ENCODE measurements at regions not wholly inside any gene's neighbourhood (a gene's known extent, or its start where the extent isn't known, plus 50 kb on each side); places are given as distances from the start of the nearest gene placed in this dataset.

DNA sequence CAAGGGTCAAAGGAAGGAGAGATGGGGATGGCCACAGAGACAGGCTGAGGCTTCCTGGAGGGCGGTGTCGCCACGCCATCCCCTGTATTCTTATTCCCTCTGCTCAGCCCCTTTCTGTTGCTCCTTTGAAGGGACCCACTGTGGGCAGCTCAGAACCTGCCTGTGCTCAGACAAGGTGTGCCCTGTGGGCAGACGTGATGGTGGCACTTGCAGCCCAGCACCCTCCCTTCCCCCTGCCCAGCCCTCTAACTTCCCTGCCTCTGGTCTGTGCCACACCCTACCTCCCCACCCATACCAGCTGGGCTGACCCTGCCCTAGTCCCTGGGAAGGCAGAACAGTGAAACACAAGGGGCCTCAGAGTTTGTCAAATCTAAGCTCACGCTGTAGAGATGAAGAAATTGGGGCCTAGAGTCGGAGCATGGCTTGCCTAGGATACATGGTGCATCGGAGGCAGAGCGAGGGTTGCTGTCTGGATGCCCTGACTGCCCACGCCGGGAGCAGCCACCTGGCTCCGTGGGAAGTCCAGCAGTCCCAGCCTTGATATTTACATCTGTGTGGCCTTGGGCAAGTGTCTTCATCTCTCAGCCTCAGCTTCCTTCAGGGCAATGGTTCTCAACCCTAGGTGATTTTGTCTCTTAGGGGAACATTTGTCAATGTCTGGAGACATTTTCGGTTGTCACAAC lies 68.6 kb upstream of the RUNX3 start:
- no peak for DNase-seq

DNA sequence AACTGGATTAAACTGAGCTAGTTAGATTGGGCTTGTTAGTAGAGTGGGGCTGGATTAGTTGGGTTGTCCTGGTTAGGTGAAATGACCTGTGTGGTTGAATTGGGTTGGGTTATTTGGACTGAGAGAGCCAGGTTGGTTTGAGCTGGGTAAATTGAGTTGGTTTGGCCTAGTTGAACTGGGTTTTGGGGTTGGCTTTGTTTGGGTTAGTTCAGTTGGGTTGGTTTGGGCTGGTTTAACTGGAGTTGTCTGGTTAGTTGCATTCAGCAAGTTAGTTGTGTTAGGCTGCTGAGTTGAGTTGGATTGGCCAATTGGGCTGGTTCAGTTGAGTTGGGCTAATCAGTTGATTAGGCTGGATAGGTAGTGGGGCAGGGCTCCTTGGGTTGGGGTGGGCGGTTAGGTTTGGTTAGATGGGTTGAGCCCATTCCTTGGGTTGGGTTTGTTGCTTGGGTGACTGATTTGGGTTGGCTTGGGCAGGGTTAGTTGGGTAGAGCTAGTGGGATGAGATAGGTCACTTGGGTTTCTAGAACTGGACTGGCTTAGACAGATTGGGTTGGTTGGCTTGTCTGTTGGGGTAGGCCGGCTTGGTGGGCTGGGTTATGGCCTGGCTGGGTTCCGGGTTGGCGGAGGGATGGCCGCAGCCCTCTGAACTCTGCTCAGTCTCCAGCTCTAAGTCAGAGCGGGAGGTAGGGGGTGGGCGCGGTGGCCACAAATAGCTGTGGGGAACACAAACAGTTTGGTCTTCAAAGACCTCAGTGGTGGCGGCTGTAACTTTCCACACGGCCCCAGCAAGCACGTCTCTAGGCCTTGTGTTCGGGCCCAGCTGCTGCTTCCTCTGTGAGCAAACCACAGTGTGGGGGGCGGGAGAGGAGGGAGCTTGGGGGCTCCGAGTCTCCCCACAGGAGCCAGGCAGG lies 67.2 kb upstream of the RUNX3 start:
- DNase-seq = no peak

DNA sequence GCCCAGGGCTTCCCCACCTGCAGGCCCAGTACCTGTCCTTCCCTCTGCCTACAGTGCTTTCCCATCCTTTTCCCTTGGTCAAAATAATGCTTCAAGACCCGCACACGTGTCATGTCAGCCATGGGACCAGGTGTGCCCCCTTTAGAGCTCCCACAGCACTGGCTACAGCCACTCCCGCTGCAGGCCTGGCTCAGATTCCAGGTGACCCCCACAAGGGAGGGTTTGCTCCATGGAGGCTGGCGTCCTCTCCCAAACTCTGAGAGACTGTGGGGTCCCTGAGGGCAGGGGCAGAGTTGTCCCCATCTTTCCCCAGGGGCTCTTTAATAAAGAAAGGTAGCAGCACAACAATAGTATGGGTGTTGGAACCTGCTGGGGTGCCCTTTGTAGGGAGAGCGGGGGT lies 66.4 kb upstream of the RUNX3 start:
- DNase-seq = no peak

DNA sequence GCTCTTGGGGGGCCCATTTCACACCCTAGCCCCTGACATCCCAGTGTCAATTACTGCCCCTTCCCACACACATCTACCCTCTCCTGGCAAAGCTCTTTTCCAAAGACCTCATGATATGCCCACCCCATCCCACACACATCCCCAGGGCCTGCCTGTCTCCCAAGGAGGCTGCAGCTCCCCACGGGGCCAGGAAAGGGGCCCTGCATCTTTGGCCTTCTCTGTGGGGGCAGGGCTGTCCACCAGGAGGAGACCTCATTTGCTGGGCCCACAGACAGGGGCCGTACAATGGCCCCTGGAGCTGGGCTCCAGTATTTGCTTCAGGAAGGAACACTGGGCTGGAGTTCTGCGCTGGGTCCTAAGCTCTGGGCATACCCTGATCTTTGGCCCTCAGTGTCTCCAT lies 65.6 kb upstream of the RUNX3 start:
- DNase-seq = no peak

DNA sequence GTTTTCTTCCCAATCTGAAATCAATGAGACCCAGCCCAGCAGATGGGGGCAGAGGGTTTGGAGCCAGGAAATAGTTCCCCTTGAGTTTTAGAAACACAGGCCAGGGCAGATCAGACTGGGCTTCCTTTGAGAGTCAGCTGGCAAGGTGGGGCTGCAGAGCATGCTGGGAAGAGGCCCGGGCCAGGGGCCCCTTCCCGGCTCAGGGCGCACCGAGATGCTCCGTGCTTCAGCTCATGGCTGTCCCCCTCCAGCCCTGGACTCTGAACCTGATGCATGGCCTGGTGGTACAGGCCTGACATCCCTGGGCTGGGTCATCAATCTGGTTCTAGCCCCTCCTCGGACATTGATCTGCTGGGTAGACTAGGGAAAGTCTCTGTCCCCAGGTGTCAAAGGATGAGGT lies 65.1 kb upstream of the RUNX3 start:
- no peak for DNase-seq

DNA sequence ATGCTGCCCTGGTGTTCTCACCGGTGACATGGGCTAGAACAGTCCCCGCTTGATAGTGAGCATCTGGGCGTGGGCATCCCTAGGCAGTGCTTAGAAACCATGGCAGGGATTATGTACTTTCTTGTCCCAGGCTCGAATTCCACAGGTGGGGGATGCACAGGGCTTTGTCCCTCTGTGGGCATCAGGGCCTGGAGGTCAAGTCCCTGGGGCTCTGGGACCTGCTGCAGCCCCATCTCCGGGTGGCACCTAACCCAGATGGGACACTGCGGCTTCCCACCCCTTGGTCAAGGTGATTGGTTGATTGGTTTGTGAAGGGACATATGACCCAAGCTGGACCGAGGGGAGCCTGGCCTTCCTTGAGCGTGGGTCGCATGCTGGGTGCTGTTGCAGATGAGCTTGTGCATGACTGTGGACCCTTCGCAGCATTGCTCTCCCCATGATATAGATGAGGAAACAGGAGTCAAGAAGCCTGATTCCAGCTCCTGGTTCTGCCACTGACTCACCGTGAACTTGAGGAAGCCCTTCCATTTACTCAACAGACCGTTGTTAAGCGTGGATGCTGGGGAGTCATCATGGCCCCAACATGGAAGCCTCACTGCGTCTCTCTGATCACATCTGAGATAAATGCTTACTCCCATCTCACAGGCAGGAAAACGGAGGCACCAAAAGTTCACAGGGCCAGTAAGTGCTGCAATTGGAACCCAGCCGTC lies 64.0 kb upstream of the RUNX3 start:
- no peak for DNase-seq

DNA sequence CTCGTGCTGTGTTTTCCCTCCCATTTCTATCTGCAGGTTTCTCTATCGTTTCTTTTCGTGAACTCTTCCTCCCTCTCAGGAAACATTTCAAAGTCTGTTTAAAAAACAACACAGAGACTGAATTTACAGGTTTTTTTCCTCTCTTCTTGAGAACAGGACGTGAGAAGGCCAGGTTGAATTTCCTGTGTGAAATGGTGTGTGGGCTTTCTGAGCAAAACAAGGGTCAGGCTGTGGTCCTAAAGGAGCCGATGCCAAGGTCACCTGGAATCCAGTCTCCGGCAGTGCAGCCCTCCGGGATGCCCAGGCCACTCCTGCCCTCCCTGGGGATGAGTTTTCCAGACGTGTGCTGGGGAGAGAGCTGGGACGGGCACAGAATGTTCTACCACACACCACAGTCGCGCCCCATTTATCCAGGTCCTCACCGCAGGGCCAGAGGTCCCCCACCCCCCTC lies 62.7 kb upstream of the RUNX3 start:
- no peak for DNase-seq

DNA sequence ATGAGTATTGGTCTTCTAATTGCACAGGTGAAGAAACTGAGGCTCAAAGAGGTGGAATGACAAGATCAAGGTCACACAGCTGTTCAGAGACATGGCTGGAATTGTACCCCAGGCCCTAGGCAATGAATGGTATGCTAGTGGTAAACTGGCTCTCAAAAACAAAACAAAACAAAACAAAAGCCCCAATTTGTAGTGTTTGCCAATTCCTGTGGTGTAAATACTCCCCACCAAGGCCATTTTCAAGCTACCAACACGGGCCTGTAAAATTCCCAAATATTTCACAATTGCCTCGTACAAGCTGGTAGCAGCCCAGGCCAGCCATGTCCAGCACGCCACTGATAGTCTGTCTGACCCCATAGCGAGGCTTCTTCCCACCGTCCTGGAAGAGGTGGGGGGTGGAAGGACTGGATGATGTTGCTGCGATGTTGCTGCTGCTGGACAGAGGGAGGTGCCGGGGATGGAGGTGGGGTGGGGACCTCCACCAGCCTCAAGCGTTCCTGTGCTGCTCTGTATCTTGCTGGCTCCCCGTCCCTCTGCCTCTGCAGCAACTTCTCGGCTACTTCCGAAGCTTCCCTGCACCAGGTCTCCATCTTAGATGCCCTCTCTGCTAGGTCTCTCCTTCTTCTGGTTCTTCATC lies 62.2 kb upstream of the RUNX3 start:
- DNase-seq = no peak

DNA sequence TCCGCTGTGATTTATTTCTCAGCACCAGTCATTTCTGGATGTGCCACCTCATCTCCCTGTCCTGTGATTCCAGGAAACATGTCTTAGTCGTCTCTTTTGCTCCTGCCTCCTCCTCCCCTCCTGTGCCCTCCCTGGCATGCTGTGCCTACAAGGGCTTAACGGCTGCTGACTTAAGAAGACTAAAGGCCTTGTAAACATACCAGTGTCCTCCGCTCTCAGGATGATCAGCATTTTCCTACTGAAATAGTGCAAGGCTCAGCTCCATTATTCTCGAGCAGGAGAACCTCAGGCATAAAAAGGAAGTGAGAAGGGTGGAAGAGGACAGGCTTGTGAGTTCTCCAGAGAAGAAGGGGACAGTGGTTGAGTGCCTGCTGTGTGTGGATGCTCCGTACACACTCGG lies 61.6 kb upstream of the RUNX3 start:
- DNase-seq = no peak

DNA sequence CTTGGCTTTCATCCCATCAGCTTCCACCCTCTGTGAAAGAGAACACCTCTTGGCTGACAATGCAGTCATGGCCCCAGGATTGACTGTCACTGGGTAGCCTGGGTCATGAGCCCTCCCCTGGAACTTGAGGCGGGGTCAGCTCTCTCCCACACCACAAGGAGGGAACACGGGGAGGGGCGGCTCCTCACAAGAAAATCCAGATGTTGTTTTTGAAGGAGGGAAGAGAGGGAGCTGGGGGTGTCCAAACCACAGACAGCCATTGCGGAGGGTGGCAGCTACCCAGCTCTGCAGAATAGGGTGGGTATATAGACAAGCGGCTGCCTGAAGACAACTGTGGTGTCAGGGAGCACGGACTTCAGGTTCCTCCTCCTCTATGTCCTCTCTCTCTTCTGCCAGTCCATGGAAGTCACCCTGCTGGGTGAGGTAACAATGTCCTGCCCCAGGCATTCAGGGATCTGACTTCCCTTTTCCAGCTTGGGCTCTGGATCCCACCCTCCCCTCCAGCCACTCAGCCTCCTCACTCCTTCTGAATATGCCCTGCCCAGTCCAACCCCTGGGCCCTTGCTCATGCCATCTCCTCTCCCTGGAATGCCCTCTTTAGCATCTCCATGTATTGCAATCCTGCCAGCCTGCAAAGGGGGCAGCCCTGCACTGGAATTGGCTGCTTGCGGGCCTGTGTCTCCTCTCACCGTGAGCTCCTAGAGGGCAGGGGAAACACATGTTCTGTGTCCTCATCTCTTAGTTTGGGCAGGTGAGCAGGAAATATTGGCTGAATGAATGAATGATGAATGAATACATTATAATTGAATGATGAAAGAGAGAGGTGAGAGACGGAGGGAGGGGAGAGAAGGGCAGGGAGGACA lies 60.9 kb upstream of the RUNX3 start:
- DNase-seq = no peak

DNA sequence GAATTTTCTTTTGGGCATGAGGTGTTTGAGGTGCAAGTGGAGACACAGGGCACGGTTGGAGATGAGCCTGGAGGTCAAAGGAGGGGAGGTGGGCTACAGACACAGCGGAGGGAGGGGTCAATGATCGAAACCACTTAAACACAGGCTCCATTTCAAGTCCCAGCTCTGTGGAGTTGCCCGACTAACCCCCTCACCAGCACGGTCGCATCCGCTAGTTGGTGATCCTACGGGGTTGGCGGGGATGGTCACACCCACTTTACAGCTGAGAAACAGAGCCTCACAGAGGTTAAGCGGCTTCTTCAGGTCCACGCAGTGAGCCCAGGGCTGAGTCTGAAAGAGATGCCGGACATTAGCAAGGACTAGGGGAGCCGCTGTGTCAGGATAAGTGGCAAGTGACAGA lies 60.1 kb upstream of the RUNX3 start:
- DNase-seq = no peak

DNA sequence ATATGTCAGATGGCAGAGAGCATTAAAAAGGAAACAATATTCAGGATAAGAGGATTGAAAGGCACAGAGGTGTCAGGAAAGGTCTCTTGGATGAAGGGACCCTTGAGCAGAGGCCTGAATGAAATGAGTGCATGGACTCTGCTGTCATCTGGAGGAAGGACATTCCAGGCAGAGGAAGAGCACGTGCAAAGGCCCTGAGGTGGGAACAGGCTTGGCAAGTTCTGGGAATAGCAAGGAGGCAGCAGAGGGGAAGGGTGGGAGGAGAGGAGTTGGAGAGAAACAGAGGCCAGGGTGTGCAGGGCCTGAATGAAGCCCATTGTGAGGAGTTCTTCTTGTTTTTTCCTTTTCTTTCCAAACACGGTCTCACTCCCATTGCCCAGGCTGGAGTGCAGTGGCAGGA lies 59.0 kb upstream of the RUNX3 start:
- no peak for DNase-seq

DNA sequence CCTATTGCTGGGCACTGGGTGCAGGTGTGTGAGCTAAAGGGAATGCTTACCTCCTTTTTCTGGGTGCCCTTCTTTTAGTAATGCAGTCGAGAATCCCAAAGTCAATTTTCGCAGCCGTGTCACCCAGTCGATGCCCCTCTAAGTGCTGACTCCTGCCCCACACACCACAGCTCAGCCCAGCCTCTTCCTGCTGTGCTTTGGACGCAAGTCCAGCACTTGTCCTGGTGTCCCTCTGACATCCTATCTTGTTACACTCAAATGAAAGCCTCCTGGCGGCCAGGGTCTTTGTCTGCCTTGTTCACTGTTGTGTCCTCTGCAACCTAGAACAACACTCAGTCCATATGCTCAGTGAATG lies 58.5 kb upstream of the RUNX3 start:
- DNase-seq = no peak

DNA sequence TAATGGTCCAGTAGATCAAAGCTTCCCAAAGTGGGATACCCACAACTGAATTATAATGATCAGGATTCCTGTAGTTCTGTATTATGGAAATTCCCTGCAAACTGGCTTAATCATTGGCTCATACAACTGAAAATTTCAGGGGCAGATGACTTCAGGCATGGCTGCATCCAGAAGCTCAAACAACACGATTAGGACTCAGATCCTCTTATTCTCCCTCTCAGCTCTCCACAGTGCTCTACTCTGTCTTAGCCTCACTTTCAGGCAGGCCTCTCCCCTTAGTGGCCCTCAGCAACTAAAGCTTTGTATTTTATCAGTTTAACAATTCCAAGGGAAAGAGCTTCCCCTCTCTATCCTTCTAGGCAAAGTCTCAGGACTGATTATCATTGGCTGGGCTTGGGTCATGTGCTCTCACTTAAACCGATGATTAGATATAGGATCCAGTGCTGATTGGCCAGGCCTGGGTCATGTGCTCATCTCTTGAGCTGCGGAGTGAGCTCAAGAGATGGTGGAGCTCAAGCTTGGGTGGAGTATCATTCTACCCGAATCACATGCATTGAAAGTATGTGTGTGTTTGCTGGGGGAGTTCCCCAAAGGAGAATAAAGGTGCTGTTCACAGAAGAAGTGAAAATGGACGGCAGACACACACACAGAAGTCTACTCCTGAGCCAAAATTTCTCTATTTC lies 57.9 kb upstream of the RUNX3 start:
- DNase-seq = no peak

DNA sequence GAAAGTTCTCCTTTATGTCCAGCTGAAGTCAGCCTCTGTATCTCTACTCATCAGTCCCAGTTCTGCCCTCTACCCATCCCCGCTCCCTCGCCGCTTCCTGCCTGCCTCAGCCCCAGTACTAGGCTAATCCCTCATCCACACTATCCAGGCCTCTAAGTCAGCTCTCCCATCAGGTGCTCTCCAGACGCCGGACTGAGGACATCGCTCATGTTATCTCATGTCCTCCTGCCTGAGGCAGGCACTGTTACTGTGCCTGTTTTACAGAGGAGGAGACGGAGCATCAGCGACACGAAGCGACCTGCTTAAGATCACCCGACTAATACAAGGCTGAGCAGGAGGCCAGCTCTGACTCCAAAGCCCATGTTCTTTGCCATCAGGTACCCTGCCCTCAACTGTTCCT lies 57.3 kb upstream of the RUNX3 start:
- no peak for DNase-seq

DNA sequence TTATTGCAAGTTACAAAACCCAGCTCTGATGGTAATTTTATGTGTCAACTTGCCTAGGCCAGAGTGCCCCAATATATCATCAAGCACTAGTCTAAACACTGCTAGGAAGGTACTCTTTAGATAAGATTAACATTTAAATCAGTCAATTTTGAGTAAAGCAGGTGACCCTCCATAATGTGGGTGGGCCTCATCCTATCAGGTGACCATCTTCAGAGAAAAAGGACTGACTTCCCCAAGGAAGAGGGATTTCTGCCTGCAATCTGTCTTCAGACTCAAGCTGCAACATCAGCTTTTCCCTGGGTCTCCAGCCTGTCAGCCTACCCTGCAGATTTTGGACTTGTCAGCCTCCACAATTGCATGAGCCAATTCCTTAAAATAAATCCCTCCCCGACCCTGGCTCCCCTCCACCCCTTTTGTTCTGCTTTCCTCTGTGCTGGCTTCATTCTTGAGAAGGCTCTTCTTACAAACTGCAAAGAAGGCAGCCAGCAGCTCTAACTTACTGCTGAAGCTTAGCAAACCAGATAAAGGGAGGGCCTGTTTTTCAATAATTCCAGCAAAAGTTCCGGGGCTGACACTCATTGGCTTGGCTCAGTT lies 56.4 kb upstream of the RUNX3 start:
- no peak for DNase-seq

DNA sequence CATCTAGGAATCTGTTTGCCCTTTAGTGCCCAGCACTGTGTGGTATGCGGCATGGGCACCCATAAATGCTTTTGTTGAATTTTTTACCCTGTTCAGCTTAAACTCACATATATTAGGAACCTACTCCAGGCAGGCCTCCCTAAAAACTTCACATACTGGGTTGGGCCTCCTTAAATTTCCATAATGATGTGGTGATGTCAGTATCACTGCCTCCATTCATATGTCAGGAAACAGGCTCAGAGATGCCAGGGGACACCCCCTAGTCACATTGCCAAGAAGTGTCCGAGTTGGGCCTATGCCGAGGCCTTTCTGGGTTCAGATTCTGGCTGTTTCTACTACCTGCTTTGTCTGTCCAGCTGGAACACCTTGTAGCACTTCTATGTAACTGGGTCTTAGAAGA lies 55.7 kb upstream of the RUNX3 start:
- DNase-seq = no peak

DNA sequence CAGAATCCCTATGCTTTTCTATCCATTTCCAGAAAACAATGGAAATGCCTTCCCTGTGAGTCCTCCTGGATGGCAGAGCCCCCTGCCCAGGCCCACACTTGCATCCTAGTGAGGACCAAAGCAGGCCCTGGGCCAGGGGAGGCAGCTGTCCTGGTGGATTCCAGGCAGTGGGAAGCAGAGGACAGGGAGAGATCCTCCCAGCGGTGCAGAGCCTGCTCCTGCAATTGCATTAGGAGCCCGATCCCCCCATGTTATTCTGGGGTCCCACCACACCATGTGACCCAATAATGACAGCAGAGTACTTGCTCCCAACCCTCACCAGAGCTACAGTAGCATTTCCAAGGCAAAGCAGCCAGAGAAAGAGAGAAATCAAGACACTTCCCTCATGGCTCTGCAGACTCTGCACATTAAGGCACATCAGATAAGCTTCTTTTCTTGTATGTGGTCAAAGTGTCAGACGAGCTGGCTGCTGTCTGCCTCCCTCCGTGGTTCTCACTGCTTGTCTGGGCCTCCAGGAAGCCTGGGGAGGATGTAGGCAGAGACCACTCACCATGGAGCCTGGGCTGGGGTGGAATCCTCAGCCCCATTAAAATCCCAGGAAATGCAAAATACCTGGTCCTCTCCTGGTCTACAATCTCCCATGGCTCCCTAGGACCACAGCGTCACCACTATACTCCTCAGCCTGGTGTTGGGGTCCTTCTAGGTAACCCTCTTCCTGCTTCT lies 54.9 kb upstream of the RUNX3 start:
- DNase-seq = no peak

DNA sequence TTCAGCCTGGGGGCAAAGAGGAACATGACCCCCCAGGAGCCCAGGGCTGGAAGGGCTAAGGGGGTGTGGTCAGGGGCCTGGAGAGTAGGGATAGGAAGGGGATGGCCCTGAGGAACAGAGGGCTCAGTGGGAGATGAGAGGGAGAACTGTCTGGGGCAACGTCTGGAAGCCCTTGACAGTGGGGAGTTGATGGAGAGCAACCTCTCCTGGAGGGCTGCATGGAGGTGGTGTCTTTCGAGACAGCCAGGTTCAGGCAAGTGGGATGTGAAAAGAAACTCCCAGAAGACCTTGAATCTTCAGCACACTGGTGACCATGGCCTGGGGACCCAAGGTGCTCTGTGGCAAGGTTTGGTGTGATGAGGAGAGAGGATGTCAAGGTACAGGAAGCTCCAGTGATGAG lies 54.2 kb upstream of the RUNX3 start:
- DNase-seq = no peak

DNA sequence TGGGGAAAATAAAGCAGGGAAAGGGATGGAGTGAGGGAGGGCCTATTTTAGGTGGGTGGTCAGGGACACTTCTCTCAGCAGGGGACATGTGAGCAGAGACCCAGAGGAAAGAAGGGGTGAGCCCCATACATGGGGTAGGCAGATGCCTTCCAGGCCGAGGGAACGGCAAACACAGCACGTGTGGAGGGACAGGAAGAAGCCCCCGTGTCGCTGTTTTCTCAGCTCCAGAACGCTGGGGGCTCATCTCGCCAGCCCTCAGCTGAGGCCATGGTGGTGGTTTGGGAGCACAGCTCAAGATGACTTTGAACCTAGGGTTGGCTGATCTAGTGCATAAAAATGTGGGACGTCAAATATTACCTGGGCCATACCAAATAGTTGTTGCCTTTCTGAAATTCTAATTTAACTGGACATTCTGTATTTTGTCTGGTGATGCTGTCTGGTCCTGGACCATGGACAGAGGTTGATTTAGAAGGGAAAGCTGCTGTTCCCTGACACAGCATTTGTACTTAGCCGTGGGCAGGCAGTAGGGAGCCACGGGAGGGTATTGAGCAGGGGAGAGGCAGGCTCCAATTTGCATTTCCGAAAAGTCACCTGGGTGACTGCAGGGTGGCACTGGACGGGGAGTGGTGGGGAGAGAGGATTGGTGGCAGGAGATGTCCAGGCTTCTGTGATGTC lies 53.1 kb upstream of the RUNX3 start:
- DNase-seq = no peak
